Chondrocyte (in vitro differentiated cells): ENCODE measurements at regions not wholly inside any gene's neighbourhood (a gene's known extent, or its start where the extent isn't known, plus 50 kb on each side); places are given as distances from the start of the nearest gene placed in this dataset.

Experiments
- DNase-seq: peaks from one replicate; pipeline ENCODE4 v3.0.0; 2021; ENCODE audit warnings: mixed read lengths, low spot score
- H3K27ac Mint-ChIP-seq: one replicate; pipeline ENCODE4 v1.8.0; 2021; ENCODE audit warnings: mild to moderate bottlenecking, moderate library complexity, mixed read lengths; ENCODE audit not compliant: unreplicated experiment
- H3K27me3 Mint-ChIP-seq: 2 replicates; pipeline ENCODE4 v1.8.0; 2021; ENCODE audit warnings: low read depth, mixed read lengths
- H3K36me3 Mint-ChIP-seq: 2 replicates; pipeline ENCODE4 v1.8.0; 2021; ENCODE audit warnings: low read depth, mixed read lengths
- H3K4me1 Mint-ChIP-seq: 2 replicates; pipeline ENCODE4 v1.8.0; 2021; ENCODE audit warnings: low read depth, mild to moderate bottlenecking, mixed read lengths
- H3K4me3 Mint-ChIP-seq: one replicate; pipeline ENCODE4 v1.8.0; 2021; ENCODE audit warnings: mild to moderate bottlenecking, moderate library complexity, mixed read lengths; ENCODE audit not compliant: unreplicated experiment
- H3K9me3 Mint-ChIP-seq: 2 replicates; pipeline ENCODE4 v1.8.0; 2021; ENCODE audit warnings: low read depth, mixed read lengths
- TF ChIP-seq, protein P1 (sequence below): fragments of 200-600 bp; sonication (generic); IDR thresholded peaks from 2 replicates; pipeline ENCODE4 v1.5.0; 2021; ENCODE audit warnings: antibody characterized with exemption, mild to moderate bottlenecking, moderate library complexity

DNA sequence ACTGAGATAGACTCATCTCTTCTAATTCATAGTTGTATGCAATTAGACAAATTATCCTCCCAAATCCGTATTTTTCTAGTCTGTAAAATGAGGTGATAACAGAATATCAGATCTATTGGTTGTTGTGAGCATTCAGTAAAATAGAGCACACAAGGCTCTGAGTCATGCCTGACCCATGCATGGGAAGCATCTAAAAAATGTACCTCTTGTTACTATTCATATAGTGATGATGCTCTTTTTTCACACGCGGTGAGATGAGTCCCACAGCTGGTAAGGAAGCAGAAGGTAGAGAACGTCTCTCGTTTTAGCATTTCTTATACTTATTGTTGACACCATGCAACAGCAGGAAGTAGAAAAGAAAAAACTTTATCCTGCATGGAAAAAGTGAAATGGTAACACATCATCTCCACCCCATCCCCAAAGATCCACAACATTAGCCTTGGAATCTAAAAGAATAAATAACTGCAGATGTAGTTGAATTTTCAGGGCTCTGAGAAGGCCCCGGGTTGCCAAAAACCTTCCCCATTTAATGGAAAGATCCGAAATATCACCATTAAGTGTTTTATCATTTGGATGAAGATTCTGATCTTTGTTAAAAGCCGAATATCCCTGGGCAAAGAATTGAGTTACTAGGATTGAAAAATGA is 215.6 kb downstream of the TMEM114 start:
- TF ChIP-seq, protein P1, sequence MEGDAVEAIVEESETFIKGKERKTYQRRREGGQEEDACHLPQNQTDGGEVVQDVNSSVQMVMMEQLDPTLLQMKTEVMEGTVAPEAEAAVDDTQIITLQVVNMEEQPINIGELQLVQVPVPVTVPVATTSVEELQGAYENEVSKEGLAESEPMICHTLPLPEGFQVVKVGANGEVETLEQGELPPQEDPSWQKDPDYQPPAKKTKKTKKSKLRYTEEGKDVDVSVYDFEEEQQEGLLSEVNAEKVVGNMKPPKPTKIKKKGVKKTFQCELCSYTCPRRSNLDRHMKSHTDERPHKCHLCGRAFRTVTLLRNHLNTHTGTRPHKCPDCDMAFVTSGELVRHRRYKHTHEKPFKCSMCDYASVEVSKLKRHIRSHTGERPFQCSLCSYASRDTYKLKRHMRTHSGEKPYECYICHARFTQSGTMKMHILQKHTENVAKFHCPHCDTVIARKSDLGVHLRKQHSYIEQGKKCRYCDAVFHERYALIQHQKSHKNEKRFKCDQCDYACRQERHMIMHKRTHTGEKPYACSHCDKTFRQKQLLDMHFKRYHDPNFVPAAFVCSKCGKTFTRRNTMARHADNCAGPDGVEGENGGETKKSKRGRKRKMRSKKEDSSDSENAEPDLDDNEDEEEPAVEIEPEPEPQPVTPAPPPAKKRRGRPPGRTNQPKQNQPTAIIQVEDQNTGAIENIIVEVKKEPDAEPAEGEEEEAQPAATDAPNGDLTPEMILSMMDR = no peak
- Mint-ChIP-seq H3K4me1 (no peaks in the 10 kb centered on the region), H3K27me3 (no peaks in the 10 kb centered on the region), H3K36me3 (no peaks in the 10 kb centered on the region), H3K9me3 (peaks cover 33% of the 10 kb centered on the region), H3K4me3 (no peak overlapping the region), H3K27ac (no peak overlapping the region)
- DNase-seq = no peak

DNA sequence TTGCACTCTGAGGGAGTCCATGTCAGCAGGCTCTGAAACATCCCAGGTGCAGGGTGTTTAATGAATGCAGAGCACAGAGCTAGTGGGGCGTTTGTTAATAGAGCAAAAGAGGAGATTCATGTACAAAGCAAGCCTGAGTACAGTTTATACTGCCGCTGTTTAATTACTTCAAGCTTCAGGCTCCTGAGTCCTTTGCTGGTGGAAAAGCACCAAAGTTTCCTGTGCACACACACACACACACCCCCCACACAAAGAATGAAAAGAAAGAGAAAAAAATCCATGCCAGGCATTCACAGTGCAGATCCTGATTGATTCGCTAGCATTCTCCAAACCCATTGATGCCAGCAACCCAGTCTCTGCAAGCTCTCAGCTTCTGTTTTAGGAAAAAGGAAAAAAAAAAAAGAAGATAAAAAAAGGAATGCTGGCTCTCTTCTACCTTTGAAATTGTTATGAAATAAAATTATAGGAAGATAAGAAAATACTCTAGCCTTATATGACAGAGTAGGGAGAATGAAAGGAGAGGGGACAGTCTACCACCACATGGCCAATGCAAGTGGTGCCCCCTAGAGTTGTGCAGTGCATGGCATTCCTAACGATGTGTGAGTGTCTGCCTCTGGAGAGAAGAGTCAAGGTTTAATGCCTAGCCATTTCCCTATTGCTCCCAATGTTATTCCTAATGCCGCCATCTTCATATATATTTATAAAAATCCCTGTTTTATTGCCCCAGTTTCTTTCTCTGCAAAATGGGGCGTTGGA is 216.5 kb downstream of the TMEM114 start:
- TF ChIP-seq, protein P1 = no peak
- H3K4me1 Mint-ChIP-seq = no peaks in the 10 kb centered on the region
- H3K27ac Mint-ChIP-seq = no peak overlapping the region
- H3K4me3 Mint-ChIP-seq = no peak overlapping the region
- DNase-seq = no peak
- H3K9me3 Mint-ChIP-seq = peaks cover 33% of the 10 kb centered on the region
- no peaks in the 10 kb centered on the region for H3K36me3 Mint-ChIP-seq
- H3K27me3 Mint-ChIP-seq = no peaks in the 10 kb centered on the region

DNA sequence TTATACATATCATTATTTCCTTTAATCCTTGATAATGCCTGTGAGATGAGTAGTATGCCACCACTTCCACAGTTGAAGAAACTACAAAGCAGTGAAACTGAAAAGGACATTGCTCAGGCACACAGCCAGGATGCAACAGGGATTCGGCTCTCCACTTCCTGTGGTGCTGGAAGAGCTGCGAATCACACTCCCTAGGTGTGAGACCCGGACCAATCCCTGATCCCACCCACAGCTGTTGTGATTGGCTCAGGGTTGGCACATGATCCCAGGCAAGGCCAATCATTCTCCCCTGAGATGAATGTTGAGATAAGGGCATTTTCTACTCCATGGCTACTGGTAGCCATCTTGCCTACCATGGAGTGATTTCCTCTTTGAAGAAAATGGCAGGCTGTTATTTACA is 218.2 kb downstream of the TMEM114 start:
- DNase-seq = no peak
- TF ChIP-seq, protein P1 = no peak
- Mint-ChIP-seq H3K9me3 (peaks cover 22% of the 10 kb centered on the region), H3K4me3 (no peak overlapping the region), H3K36me3 (no peaks in the 10 kb centered on the region), H3K27me3 (no peaks in the 10 kb centered on the region), H3K27ac (no peak overlapping the region), H3K4me1 (no peaks in the 10 kb centered on the region)

DNA sequence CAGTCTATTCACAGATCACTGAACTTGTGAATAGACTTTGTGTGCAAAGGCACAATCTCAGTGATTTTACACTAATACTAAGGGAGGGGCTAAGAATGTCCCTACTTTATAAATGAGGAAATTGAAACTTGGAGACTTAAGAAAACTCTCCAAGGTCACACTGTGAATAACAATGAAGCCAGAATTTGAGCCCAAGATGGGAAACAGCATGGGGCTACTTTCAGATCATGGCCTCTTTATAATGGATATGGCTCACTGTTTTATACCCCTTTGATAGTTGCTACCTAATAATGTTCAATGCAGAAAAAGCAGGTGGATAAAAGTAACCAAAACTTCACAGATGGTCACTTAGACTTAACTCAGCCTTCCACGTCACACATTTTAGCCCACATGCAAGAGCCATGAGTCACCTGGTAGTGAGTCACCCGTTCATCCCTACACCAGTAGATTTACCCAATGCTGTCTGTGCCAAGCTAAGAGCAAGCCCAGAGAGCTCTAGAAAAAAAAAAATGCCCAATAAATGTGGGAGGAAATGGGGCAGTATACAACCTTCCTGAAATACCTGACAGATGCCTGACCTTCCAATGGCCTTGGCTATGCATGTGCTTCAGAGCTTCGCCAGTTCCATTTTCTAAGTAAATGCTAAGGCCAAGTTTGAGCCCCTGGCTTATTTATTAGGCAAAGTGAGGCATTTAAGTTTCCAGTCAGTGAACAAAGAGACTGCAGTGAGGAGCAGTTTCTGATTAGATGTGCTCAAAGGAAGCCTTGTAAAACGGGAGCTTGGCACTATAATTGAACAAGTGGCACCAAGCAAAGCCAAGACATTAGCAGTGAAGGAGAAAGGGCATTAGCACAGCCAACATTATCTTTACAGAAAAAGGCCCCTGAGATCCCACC is 219.7 kb downstream of the TMEM114 start:
- TF ChIP-seq, protein P1 = no peak
- peaks cover 19% of the 10 kb centered on the region for H3K9me3 Mint-ChIP-seq

DNA sequence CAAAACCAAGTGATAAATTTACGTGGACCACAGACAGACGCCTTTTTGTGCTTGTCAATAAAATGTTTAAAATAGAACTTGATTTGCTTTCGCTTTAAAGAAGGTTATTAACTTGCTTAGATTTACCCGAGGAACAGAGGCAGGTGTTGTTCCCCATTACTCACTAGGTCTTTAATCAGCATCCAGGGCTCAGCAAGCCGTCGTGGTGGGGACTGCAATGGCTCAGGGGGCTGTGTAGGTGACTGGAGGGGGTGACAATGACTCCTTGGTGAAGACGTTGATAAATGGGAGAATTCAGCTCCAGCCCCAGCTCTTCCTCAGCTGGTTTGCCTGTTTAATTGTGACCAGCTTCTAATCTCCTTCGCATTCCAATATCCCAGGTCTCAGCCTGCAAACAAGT is 231.4 kb downstream of the TMEM114 start:
- Mint-ChIP-seq H3K9me3 (no peaks in the 10 kb centered on the region), H3K27me3 (no peaks in the 10 kb centered on the region), H3K36me3 (no peaks in the 10 kb centered on the region), H3K27ac (no peak overlapping the region), H3K4me1 (no peaks in the 10 kb centered on the region), H3K4me3 (no peak overlapping the region)
- TF ChIP-seq, protein P1 = no peak
- DNase-seq = no peak

More for the DNA sequence above, 219.7 kb downstream of the TMEM114 start:
- H3K36me3 Mint-ChIP-seq = no peaks in the 10 kb centered on the region
- no peaks in the 10 kb centered on the region for H3K4me1 Mint-ChIP-seq
- no peak overlapping the region for H3K4me3 Mint-ChIP-seq
- no peak overlapping the region for H3K27ac Mint-ChIP-seq
- H3K27me3 Mint-ChIP-seq = no peaks in the 10 kb centered on the region
- DNase-seq = no peak
